ENCODE measurements at regions not wholly inside any gene's neighbourhood (a gene's known extent, or its start where the extent isn't known, plus 50 kb on each side); places are given as distances from the start of the nearest gene placed in this dataset.

- no peaks in the 10 kb centered on the region for H3K9me3 ChIP-seq (ENCODE audit: low read depth)
- H3K4me3 ChIP-seq = no peak overlapping the region
- TF ChIP-seq, protein P1, sequence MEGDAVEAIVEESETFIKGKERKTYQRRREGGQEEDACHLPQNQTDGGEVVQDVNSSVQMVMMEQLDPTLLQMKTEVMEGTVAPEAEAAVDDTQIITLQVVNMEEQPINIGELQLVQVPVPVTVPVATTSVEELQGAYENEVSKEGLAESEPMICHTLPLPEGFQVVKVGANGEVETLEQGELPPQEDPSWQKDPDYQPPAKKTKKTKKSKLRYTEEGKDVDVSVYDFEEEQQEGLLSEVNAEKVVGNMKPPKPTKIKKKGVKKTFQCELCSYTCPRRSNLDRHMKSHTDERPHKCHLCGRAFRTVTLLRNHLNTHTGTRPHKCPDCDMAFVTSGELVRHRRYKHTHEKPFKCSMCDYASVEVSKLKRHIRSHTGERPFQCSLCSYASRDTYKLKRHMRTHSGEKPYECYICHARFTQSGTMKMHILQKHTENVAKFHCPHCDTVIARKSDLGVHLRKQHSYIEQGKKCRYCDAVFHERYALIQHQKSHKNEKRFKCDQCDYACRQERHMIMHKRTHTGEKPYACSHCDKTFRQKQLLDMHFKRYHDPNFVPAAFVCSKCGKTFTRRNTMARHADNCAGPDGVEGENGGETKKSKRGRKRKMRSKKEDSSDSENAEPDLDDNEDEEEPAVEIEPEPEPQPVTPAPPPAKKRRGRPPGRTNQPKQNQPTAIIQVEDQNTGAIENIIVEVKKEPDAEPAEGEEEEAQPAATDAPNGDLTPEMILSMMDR (IDR thresholded peaks at IDR 0.05; ENCODE audit: low read depth, low read length) = no peak
- H3K27me3 ChIP-seq = no peaks in the 10 kb centered on the region
- DNase-seq (ENCODE audit: low read depth in 1 of 2, low spot score in 1 of 2) = no peak
- H3K4me1 ChIP-seq (ENCODE audit: low read depth) = peaks cover 8% of the 10 kb centered on the region
- no peaks in the 10 kb centered on the region for H3K36me3 ChIP-seq
- H3K27ac ChIP-seq = no peak overlapping the region
These were observed 669.8 kb upstream of the ARPP21 start for GRCh38 chr3:34969513-34969912.

DNA sequence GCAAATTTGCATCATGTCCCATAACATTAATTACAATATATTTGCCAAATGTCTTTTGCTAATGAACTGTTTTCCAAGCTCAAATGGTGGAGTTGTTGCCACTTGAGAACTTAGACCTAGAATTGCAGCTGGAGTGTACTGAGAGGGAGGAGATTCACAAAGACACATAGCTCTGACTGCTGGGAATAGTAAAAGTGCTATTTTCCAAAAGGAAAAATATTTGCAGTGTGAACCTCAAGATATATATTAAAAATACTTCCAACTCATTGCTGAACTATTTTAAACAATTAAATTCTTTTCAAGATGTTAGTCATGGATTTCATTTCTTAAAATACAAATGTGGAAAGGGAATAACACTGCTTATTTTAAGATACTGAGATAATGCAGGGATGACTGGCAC lies 666.8 kb upstream of the ARPP21 start:
- Histone ChIP-seq H3K27ac (peak overlapping the region; percentile 40), H3K4me3 (no peak overlapping the region), H3K36me3 (no peaks in the 10 kb centered on the region), H3K9me3 (ENCODE audit: low read depth) (no peaks in the 10 kb centered on the region), H3K4me1 (ENCODE audit: low read depth) (peaks cover 8% of the 10 kb centered on the region), H3K27me3 (no peaks in the 10 kb centered on the region)
- TF ChIP-seq, protein P1 (IDR thresholded peaks at IDR 0.05; ENCODE audit: low read depth, low read length) = no peak
- peak in 1 of 2 donors; percentile 5 for DNase-seq (ENCODE audit: low read depth in 1 of 2, low spot score in 1 of 2)

DNA sequence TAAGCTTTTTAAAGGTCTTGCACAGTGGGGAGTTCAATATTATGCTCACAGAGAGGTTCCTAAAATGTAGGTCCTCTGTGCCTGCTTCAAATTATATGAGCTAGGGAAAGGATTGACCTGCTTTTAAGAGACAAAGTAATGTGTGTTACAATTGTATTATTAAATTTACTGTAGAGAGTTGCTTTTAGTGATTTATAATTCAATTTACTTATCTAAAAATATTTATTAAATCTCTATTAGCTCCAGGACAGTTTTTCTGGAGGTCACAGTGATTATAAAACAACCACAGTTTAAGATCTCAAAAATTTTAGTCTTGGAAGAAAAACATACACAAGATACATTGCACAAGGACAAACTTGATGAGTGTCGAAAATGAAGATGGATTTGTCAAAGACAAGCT lies 665.7 kb upstream of the ARPP21 start:
- TF ChIP-seq, protein P1 (IDR thresholded peaks at IDR 0.05; ENCODE audit: low read depth, low read length) = no peak
- DNase-seq (ENCODE audit: low read depth in 1 of 2, low spot score in 1 of 2) = no peak
- no peak overlapping the region for H3K4me3 ChIP-seq
- no peaks in the 10 kb centered on the region for H3K9me3 ChIP-seq (ENCODE audit: low read depth)
- H3K27me3 ChIP-seq = no peaks in the 10 kb centered on the region
- H3K36me3 ChIP-seq = no peaks in the 10 kb centered on the region
- no peak overlapping the region for H3K27ac ChIP-seq
- H3K4me1 ChIP-seq (ENCODE audit: low read depth) = peaks cover 8% of the 10 kb centered on the region

GRCh38 chr3:34983631-34984030 lies 655.7 kb upstream of the ARPP21 start:
- DNase-seq (ENCODE audit: low read depth in 1 of 2, low spot score in 1 of 2) = no peak
- Histone ChIP-seq H3K9me3 (ENCODE audit: low read depth) (no peaks in the 10 kb centered on the region), H3K27me3 (no peaks in the 10 kb centered on the region), H3K36me3 (no peaks in the 10 kb centered on the region), H3K4me3 (no peak overlapping the region), H3K27ac (no peak overlapping the region), H3K4me1 (ENCODE audit: low read depth) (no peaks in the 10 kb centered on the region)
- TF ChIP-seq, protein P1 (IDR thresholded peaks at IDR 0.05; ENCODE audit: low read depth, low read length) = no peak

DNA sequence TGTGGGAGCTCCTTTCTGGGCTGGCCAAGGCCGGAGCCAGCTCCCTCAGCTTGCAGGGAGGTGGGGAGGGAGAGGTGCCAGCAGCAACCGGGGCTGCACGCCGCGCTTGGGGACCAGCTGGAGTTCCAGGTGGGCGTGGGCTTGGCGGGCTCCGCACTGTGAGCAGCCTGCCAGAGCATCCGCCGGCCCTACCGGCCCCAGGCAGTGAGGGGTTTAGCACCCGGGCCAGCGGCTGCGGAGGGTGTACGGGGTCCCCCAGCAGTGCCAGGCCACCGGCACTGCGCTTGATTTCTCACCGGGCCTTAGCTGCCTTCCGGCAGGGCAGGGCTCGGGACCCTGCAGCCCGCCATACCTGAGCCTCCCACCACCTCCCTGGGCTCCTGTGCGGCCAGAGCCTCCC lies 651.0 kb upstream of the ARPP21 start:
- Histone ChIP-seq H3K27ac (no peak overlapping the region), H3K36me3 (no peaks in the 10 kb centered on the region), H3K4me1 (ENCODE audit: low read depth) (no peaks in the 10 kb centered on the region), H3K4me3 (no peak overlapping the region), H3K9me3 (ENCODE audit: low read depth) (no peaks in the 10 kb centered on the region), H3K27me3 (no peaks in the 10 kb centered on the region)
- TF ChIP-seq, protein P1 (IDR thresholded peaks at IDR 0.05; ENCODE audit: low read depth, low read length) = no peak
- no peak for DNase-seq (ENCODE audit: low read depth in 1 of 2, low spot score in 1 of 2)

Measured in cardiac muscle cell (in vitro differentiated cells and primary cell).